IPS DF 4.7 (cell line): ENCODE measurements at regions not wholly inside any gene's neighbourhood (a gene's known extent, or its start where the extent isn't known, plus 50 kb on each side); places are given as distances from the start of the nearest gene placed in this dataset.
"Not testable (repeated sequence)": the region's sequence is repeated elsewhere in the genome, so short reads cannot be mapped to it uniquely, and the experiment has no call there.

ENCODE experiments used
- DNase-seq: peaks from one replicate; pipeline ENCODE4 v3.0.0-alpha.2; 2013; ENCODE audit warnings: low spot score; ENCODE audit errors: extremely low read depth

DNA sequence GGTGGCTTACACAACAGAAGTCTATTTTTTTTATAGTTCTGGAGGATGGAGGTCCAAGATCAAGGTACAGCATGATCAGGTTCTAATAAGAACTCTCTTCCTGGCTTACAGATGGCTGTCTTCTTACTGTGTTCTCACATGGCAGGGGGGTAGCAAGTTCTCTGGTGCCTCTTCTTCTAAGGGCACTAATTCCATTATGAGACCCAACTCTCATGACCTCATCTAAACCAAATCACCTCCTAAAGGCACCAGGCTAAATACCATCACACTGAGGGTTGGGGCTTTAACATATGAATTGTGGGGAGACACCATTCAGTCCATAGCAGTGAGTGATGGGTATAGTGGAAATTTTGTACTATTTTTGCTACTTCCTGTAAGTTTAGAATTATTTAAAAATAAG, 75.2 kb upstream of the SLC4A7 start:
- DNase-seq = no peak

DNA sequence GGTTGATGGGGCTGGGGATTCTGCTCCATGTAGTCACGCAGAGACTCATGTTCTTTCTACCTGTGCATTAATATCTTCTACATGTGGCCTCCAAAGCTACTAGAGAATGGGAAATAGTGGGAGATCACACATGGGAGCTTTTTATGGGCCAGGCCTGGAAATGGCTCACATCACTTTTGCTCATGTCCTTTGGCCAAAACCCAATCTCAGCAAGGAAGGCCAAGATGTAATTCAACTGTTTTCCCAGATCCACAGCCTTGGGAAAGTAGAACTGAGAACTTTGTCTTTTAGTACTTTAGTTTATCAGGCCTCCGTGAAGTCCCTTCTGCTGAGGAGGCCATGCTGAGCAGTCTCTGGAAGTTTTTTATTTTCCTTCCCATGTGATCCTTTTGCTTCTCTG, 73.2 kb upstream of the SLC4A7 start:
- no peak for DNase-seq

DNA sequence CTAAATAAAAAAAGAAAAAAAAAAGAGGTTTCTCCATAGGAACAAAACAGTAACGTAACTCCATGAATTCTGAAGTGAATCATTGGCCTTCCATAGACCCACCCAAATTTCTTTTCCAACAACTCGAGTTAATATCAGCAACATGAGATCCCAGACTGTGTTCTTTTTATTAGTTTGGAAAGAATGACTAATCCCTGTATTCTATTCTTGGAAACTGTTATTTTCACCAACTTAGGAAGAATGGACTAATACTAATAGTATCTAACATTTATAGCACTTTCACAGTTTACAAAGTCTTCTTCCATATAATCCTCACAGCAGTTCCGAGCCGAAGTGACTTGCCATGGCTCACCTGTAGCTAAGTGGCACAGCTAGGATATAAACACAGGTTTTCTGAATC, 72.7 kb upstream of the SLC4A7 start:
- no peak for DNase-seq

DNA sequence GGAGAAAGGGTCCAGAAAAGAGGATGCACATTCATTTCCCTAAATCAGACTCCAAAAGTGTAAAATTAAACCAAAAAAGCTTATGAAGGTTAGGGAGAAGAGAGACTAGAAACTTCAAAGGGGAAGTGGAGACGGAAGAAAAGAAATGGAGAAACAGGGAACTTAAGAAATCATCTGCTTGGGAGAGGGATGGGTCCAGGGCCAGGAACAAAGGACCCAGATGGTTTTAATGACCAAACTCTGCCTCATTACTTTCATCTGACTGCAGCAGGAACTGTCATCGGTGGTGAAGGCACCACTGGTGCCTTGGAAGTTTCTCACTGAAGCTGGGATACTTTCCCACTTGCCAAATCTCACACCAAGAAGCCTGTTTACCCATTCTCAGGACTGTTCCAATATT, 70.5 kb upstream of the SLC4A7 start:
- no peak for DNase-seq

DNA sequence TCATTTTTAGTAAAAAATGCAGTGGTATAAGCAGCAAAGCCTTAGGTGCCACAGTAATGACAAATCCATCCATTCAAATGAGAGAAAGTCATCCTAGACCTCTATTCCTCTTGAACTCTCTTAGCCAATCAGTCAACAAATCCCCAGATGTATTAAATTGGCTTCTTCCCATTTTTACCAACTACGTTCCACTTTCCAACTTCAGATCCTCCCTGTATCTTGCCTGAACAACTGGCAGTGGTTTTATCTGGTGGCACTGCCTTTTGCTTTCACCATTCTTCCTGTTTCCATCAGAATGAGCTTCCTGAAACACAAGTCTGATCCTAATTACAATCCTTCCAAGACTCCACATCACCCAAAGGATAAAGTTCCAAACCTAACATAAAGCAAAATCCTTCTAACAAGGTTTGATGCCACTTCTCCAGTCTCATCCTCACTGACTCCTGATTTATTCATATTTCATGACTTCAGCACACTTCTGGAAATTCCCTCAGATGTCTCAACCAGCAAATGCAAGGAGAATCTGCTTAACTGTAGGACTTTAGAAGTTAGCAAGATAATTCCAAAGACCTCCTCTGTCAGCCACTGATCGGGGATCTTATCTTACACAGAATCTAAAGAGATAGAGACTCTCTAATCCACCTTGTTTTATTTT, 69.8 kb upstream of the SLC4A7 start:
- no peak for DNase-seq

DNA sequence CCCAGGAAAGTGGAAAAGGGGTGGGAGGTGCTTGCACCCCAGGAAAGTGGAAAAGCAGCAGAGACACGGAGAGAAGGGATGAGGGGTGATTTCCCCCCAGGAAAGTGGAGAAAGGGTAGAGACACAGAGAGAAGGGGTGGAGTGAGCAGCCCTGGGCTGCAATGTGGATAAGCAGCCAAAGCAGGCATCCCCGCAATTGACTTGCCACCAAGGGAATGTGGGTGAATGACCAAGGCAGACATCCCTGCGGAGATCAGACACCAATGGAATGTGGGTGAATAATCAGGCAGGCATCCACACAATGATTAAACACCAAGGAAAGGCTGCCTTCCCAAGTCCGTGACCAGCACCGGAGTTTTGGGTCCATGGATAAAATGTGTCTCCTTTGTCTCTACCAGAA, 68.5 kb upstream of the SLC4A7 start:
- DNase-seq = not testable (repeated sequence)

DNA sequence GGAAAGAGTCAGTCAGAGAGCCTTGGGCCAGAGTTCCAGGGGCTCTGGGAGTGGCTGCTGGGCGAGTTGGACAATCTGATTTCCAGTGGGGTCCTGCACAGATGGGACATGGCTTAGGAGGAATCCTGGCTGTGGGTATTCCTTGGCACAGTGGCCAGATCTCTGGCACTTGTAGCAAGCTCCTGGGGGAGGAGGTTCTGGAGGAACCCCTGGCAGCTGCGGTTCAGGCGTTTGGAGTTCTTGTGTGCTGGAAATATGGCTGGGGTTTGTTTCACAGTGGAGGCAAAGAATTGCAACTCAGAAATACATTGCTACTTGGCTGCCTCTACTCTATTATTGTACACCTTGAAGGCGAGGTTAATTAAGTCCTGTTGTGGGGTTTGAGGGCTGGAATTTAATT, 67.2 kb upstream of the SLC4A7 start:
- DNase-seq = not testable (repeated sequence)

DNA sequence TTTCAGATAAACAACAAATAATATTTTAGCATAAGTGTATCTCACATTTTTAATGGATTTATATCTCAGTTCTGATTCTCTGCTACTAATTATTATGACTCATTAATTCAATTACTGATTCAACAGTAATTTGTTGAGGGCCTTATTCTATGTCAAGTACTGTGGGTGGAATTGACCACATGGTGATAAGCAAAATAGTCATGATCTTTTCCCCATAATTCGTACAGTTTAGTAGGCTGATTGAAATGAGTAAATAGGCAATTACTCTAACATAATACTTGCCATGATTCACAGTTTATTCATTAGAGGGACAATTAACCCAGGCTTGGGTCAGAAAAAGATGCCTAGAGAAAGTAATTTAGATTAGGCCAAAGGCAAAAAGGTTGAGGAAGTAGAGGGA, 60.9 kb upstream of the SLC4A7 start:
- no peak for DNase-seq

DNA sequence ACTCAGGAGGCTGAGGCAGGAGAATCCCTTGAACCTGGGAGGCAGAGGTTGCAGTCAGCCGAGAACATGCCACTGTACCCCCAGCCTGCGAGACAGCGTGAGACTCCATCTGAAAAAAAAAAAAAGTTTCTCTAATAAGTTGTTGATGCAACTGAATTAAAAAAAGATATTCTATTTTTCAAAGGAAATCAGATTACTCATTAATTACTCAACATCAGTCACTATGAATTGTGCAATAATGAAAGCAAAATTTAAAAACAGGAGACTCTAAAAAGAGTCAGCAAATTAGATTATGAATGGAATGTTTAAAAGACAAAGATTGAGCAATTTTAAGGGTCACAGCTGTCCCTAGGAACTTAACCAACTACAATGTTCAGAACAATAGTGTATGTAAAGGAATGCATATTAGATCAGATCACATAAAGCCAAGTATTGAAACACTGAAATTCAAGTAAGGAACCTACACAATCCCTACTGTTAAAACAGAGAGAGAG, 60.2 kb upstream of the SLC4A7 start:
- no peak for DNase-seq

DNA sequence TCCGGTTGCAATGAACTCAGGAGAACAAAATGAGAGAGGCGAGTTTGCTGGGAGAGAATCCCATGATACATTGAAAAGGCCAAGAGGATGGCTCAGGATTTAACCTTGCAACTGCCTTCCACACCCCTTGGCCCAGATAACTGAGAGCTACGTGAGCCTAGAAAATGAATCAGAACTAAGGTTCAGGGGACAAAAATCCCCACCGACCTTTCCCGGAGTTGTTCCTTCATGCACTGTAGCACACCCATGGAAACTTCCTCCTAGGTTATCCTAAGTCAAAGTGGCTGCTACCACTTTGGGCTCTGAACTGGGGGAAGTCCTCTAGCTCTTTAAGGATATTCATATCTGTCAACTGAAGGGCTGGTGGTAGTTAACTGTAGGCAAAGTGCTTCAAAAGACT, 58.3 kb upstream of the SLC4A7 start:
- DNase-seq = no peak

DNA sequence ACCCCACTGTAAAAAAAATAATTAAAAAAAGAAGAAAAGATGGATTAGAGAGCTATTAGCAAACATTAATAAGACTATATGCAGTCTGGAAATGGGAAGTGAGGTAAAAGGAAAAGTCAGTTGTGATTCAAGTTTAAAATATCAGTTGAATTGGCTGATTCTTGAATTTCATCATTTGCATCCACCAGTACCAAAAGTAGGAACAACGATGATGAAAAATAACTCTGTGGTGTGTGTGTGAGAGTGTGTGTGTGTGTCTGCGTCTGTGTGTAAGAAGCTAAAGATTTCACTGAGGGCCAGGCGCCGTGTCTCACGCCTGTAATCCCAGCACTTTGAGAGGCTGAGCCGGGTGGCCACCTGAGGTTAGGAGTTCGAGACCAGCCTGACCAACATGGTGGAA, 56.0 kb upstream of the SLC4A7 start:
- no peak for DNase-seq

DNA sequence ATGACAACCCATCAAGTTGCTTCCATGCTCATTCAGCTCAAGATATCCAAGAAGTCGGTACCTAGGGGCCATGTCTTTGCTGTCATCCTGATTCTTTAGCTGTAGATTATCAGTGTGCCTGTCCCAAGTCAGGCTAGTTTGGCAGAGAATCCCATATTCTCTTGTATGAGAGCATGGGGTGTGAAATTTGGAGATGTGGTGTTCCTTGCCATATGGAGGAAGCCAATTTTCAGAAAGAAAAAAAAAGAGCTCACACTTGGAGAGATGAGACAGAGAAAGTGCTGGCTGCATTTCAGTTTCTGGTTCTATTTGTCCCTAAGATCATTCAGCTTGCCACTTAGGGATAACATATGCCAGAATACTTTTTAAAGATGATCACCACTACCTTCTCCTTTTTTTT, 52.3 kb upstream of the SLC4A7 start:
- no peak for DNase-seq

DNA sequence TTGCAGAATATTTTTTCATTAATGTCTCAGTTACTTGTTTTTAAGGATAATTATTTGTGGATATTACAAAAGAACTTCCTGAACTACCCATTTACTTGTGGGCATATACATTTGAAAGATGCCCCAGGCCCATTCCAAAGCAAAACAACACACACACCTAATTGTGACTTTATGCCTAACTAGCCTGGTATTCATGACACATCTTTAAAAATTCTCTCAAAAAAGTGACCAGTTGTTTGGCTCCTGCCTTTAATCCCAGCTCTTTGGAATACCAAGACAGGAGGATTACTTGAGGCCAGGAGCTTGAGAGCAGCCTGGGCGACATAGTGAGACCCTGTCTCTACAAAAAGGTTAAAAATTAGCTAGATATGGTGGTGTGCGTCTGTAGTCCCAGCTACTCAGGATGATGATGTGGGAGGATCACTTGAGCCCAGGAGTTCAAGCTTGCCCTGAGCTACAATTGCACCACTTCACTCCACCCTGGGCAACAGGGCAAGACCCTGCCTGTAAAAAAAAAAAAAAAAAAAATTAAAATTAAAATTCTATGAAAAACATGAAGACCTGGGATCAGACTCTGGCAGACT, 51.7 kb upstream of the SLC4A7 start:
- DNase-seq = no peak

DNA sequence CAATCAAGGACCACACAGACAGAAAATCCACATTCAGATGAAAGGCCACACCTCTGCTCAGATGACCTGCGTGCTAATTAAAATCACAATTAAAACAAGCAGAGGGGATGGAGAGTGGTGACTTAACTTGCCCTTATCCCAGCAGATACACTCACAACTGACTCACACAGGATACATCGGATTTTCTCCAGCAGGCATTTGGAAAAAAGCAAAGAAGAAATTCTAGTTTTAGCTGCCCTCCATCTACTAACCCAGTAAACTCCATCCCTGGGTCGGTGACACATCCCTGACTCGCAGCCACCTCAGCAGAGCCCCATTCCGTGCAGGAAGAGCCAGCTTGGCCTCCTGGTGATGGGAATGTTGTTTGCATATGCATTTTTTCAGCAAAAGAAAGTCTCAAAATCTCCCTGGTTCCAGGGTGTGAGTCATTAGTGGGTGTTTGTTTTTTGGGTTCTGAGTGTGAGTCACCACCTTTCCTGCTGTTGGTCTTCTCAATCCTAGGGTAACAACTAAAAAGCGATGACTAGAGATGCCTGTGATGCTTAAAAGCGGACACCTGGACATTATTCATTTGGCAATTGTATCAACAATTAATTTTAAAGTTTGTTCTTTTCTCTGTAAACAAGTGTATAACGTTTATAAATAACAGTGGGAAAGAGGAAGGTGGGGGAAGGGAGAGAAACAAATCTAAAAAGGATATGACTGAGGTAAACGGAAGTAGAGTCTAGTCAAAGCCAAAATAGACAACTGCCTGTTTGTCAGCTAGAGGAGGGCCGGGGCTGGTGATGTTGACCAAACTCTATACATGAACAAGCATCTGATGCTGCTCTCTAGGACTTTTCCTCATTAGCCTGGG, 49.8 kb upstream of the SLC4A7 start:
- peak; percentile 88 for DNase-seq
